C4-2B (cell line): ENCODE measurements at regions not wholly inside any gene's neighbourhood (a gene's known extent, or its start where the extent isn't known, plus 50 kb on each side); places are given as distances from the start of the nearest gene placed in this dataset.

Experiments
- ZFX ChIP-seq: fragments of 450-650 bp; IDR thresholded peaks from 2 replicates; pipeline ENCODE4 v1.6.1; 2017
- TF ChIP-seq, protein P1 (sequence below): fragments of 450-650 bp; conservative IDR thresholded peaks from 2 replicates; pipeline ENCODE4 v1.5.1; 2017; ENCODE audit warnings: mild to moderate bottlenecking

GRCh38 chr2:176423819-176424218, 154.6 kb downstream of the MTX2 start:
- TF ChIP-seq, protein P1, sequence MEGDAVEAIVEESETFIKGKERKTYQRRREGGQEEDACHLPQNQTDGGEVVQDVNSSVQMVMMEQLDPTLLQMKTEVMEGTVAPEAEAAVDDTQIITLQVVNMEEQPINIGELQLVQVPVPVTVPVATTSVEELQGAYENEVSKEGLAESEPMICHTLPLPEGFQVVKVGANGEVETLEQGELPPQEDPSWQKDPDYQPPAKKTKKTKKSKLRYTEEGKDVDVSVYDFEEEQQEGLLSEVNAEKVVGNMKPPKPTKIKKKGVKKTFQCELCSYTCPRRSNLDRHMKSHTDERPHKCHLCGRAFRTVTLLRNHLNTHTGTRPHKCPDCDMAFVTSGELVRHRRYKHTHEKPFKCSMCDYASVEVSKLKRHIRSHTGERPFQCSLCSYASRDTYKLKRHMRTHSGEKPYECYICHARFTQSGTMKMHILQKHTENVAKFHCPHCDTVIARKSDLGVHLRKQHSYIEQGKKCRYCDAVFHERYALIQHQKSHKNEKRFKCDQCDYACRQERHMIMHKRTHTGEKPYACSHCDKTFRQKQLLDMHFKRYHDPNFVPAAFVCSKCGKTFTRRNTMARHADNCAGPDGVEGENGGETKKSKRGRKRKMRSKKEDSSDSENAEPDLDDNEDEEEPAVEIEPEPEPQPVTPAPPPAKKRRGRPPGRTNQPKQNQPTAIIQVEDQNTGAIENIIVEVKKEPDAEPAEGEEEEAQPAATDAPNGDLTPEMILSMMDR, result no peak
- TF ChIP-seq ZFX, result no peak
